ENCODE measurements at regions not wholly inside any gene's neighbourhood (a gene's known extent, or its start where the extent isn't known, plus 50 kb on each side); places are given as distances from the start of the nearest gene placed in this dataset.
"Not testable (repeated sequence)": the region's sequence is repeated elsewhere in the genome, so short reads cannot be mapped to it uniquely, and the experiment has no call there.

- ChIA-PET POLR2A (no interaction called here), CTCF (no interaction called here)
- Histone ChIP-seq H3K27me3 (ENCODE audit: control insufficient read depth, insufficient read depth, low read length) (peaks cover 2% of the 10 kb centered on the region; the same call in 1 of the 2 replicates), H3K9me3 (ENCODE audit: control insufficient read depth, insufficient read depth, low read depth, low read length) (no peaks in the 10 kb centered on the region), H3K27ac (ENCODE audit: low read length) (no peak overlapping the region), H3K4me3 (ENCODE audit: low read depth in 2 of 2, low read length in 2 of 2) (no peak overlapping the region), H3K4me1 (ENCODE audit: control insufficient read depth, insufficient read depth, low read length) (no peaks in the 10 kb centered on the region), H3K36me3 (ENCODE audit: control insufficient read depth, insufficient read depth, low read length) (no peaks in the 10 kb centered on the region)
- no TSS peak for BruUV-seq (replicated peaks)
- in situ Hi-C loops (cut with HindIII; ENCODE audit: low pct_unique_long_range_greater_than_20kb, low sequenced_read_pairs) (no loop called here), intact Hi-C loops (cut with micrococcal nuclease; ENCODE audit: unreplicated experiment) (no loop called here)
- no peak for DNase-seq (ENCODE audit: low read depth, low spot score)
- ATAC-seq = peak; percentile 38; the same call in 1 of the 2 replicates
- TF ChIP-seq POLR2AphosphoS5 (IDR thresholded peaks at IDR 0.05; ENCODE audit: low read depth, low read length) (no peak), SIN3A (IDR thresholded peaks at IDR 0.05; ENCODE audit: borderline replicate concordance, insufficient read depth, low read depth, low read length) (no peak), TCF7L2 (IDR thresholded peaks at IDR 0.05; ENCODE audit: low read depth, low read length) (no peak)
- TF ChIP-seq, protein P1, sequence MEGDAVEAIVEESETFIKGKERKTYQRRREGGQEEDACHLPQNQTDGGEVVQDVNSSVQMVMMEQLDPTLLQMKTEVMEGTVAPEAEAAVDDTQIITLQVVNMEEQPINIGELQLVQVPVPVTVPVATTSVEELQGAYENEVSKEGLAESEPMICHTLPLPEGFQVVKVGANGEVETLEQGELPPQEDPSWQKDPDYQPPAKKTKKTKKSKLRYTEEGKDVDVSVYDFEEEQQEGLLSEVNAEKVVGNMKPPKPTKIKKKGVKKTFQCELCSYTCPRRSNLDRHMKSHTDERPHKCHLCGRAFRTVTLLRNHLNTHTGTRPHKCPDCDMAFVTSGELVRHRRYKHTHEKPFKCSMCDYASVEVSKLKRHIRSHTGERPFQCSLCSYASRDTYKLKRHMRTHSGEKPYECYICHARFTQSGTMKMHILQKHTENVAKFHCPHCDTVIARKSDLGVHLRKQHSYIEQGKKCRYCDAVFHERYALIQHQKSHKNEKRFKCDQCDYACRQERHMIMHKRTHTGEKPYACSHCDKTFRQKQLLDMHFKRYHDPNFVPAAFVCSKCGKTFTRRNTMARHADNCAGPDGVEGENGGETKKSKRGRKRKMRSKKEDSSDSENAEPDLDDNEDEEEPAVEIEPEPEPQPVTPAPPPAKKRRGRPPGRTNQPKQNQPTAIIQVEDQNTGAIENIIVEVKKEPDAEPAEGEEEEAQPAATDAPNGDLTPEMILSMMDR (IDR thresholded peaks at IDR 0.05) = no peak
- TF ChIP-seq, protein P2, sequence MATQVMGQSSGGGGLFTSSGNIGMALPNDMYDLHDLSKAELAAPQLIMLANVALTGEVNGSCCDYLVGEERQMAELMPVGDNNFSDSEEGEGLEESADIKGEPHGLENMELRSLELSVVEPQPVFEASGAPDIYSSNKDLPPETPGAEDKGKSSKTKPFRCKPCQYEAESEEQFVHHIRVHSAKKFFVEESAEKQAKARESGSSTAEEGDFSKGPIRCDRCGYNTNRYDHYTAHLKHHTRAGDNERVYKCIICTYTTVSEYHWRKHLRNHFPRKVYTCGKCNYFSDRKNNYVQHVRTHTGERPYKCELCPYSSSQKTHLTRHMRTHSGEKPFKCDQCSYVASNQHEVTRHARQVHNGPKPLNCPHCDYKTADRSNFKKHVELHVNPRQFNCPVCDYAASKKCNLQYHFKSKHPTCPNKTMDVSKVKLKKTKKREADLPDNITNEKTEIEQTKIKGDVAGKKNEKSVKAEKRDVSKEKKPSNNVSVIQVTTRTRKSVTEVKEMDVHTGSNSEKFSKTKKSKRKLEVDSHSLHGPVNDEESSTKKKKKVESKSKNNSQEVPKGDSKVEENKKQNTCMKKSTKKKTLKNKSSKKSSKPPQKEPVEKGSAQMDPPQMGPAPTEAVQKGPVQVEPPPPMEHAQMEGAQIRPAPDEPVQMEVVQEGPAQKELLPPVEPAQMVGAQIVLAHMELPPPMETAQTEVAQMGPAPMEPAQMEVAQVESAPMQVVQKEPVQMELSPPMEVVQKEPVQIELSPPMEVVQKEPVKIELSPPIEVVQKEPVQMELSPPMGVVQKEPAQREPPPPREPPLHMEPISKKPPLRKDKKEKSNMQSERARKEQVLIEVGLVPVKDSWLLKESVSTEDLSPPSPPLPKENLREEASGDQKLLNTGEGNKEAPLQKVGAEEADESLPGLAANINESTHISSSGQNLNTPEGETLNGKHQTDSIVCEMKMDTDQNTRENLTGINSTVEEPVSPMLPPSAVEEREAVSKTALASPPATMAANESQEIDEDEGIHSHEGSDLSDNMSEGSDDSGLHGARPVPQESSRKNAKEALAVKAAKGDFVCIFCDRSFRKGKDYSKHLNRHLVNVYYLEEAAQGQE (IDR thresholded peaks at IDR 0.05; ENCODE audit: insufficient read depth in 1 of 2, low read depth in 2 of 2, low read length in 1 of 2) = no peak
Measured at GRCh38 chr5:152170350-152170749, 234.7 kb downstream of the NMUR2 start.

GRCh38 chr5:152164860-152165259, 240.2 kb upstream of the GLRA1 start:
- ATAC-seq (no peak), DNase-seq (ENCODE audit: low read depth, low spot score) (no peak)
- CTCF ChIA-PET = no interaction called here
- no peak for TF ChIP-seq TCF7L2 (IDR thresholded peaks at IDR 0.05; ENCODE audit: low read depth, low read length)
- TF ChIP-seq POLR2AphosphoS5 (IDR thresholded peaks at IDR 0.05; ENCODE audit: low read depth, low read length) = no peak
- no peak for TF ChIP-seq SIN3A (IDR thresholded peaks at IDR 0.05; ENCODE audit: borderline replicate concordance, insufficient read depth, low read depth, low read length)
- TF ChIP-seq, protein P2 (IDR thresholded peaks at IDR 0.05; ENCODE audit: insufficient read depth in 1 of 2, low read depth in 2 of 2, low read length in 1 of 2) = no peak
- TF ChIP-seq, protein P1 (IDR thresholded peaks at IDR 0.05) = no peak
- Histone ChIP-seq H3K27ac (ENCODE audit: low read length) (no peak overlapping the region), H3K9me3 (ENCODE audit: control insufficient read depth, insufficient read depth, low read depth, low read length) (no peaks in the 10 kb centered on the region), H3K36me3 (ENCODE audit: control insufficient read depth, insufficient read depth, low read length) (no peaks in the 10 kb centered on the region), H3K4me3 (ENCODE audit: low read depth in 2 of 2, low read length in 2 of 2) (no peak overlapping the region), H3K27me3 (ENCODE audit: control insufficient read depth, insufficient read depth, low read length) (no peaks in the 10 kb centered on the region), H3K4me1 (ENCODE audit: control insufficient read depth, insufficient read depth, low read length) (no peaks in the 10 kb centered on the region)
- no TSS peak for BruUV-seq (replicated peaks)
- in situ Hi-C loops (cut with HindIII; ENCODE audit: low pct_unique_long_range_greater_than_20kb, low sequenced_read_pairs) = no loop called here
- intact Hi-C loops (cut with micrococcal nuclease; ENCODE audit: unreplicated experiment) = no loop called here
- POLR2A ChIA-PET = no interaction called here

DNA sequence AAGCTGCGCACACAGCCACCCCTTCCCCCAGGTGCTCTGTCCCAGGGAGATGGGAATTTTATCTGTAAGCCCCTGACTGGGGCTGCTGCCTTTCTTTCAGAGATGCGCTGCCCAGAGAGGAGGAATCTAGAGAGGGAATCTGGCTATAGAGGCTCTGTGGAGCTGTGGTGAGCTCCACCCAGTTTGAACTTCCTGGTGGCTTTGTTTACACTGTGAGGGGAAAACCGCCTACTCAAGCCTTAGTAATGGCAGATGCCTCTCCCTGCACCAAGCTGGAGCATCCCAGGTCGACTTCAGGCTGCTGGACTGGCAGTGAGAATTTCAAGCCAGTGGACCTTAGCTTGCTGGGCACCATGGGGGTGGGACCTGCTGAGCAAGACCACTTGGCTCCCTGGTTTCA, 235.2 kb upstream of the GLRA1 start:
- intact Hi-C loops (cut with micrococcal nuclease; ENCODE audit: unreplicated experiment); H3K4me3 ChIP-seq (ENCODE audit: low read depth in 2 of 2, low read length in 2 of 2); POLR2A ChIA-PET; H3K36me3 ChIP-seq (ENCODE audit: control insufficient read depth, insufficient read depth, low read length); ATAC-seq; in situ Hi-C loops (cut with HindIII; ENCODE audit: low pct_unique_long_range_greater_than_20kb, low sequenced_read_pairs); BruUV-seq (replicated peaks); H3K27me3 ChIP-seq (ENCODE audit: control insufficient read depth, insufficient read depth, low read length); H3K4me1 ChIP-seq (ENCODE audit: control insufficient read depth, insufficient read depth, low read length); CTCF ChIA-PET; DNase-seq (ENCODE audit: low read depth, low spot score); H3K27ac ChIP-seq (ENCODE audit: low read length); H3K9me3 ChIP-seq (ENCODE audit: control insufficient read depth, insufficient read depth, low read depth, low read length): not testable (repeated sequence)

- BruUV-seq (replicated peaks); in situ Hi-C loops (cut with HindIII; ENCODE audit: low pct_unique_long_range_greater_than_20kb, low sequenced_read_pairs); H3K4me1 ChIP-seq (ENCODE audit: control insufficient read depth, insufficient read depth, low read length): not testable (repeated sequence)
Measured at GRCh38 chr5:152154452-152154851, 229.8 kb upstream of the GLRA1 start.

More at GRCh38 chr5:152154452-152154851, 229.8 kb upstream of the GLRA1 start:
- H3K27ac ChIP-seq (ENCODE audit: low read length); DNase-seq (ENCODE audit: low read depth, low spot score); H3K36me3 ChIP-seq (ENCODE audit: control insufficient read depth, insufficient read depth, low read length); intact Hi-C loops (cut with micrococcal nuclease; ENCODE audit: unreplicated experiment); H3K4me3 ChIP-seq (ENCODE audit: low read depth in 2 of 2, low read length in 2 of 2); H3K27me3 ChIP-seq (ENCODE audit: control insufficient read depth, insufficient read depth, low read length); H3K9me3 ChIP-seq (ENCODE audit: control insufficient read depth, insufficient read depth, low read depth, low read length); POLR2A ChIA-PET; ATAC-seq; CTCF ChIA-PET: not testable (repeated sequence)
